HUES64 (cell line): ENCODE measurements at regions not wholly inside any gene's neighbourhood (a gene's known extent, or its start where the extent isn't known, plus 50 kb on each side); places are given as distances from the start of the nearest gene placed in this dataset.

Experiments
- H3K27ac ChIP-seq: 2 replicates; pipeline ENCODE4 v1.7.0; 2013; ENCODE audit warnings: low read depth, low read length, inconsistent platforms
- H3K27me3 ChIP-seq: 2 replicates; pipeline ENCODE4 v1.6.1; 2013; ENCODE audit warnings: mild to moderate bottlenecking, low read length; ENCODE audit not compliant: insufficient read depth
- H3K36me3 ChIP-seq: 2 replicates; pipeline ENCODE4 v1.6.1; 2013; ENCODE audit warnings: mild to moderate bottlenecking, low read length; ENCODE audit not compliant: insufficient read depth
- H3K4me1 ChIP-seq: 2 replicates; pipeline ENCODE4 v1.6.1; 2013; ENCODE audit warnings: mild to moderate bottlenecking, low read length, moderate library complexity; ENCODE audit not compliant: insufficient read depth
- H3K4me3 ChIP-seq: 2 replicates; pipeline ENCODE4 v1.5.1; 2013; ENCODE audit warnings: mild to moderate bottlenecking, low read length, moderate library complexity
- H3K9ac ChIP-seq: 2 replicates; pipeline ENCODE4 v1.6.1; 2013; ENCODE audit warnings: mild to moderate bottlenecking, low read depth, low read length
- H3K9me3 ChIP-seq: 2 replicates; pipeline ENCODE4 v1.6.1; 2013; ENCODE audit warnings: low read depth, low read length; ENCODE audit not compliant: insufficient read depth
- whole genome bisulfite sequencing: fragments of 150-250, 120-280 bp; methylation state at CpG from one replicate; pipeline ENCODE4 v1.1.7; 2013; ENCODE audit warnings: missing lambda C conversion rate; 5-methylcytosine and 5-hydroxymethylcytosine counted together

DNA sequence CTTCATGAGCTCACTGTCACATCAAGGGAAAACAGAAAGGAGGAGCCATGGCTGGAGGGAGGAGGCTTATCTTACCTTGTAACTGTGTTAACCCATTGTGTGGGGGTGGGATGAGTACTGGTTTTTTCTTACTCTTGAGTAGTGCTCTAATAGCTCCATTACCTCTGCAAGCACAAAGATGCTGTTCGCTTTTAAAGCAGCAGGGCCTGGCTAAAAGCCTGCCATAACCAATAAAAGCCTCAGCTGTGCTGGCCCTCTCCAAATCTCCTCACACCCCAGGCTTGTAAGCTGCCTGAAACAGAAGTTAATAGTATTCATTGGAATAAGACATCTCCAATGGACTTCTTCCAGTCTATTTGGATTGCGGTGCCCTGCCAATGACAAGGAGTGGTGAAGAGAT lies 544.1 kb downstream of the TUSC7 start:
- Histone ChIP-seq H3K9ac (no peak overlapping the region), H3K36me3 (no peaks in the 10 kb centered on the region), H3K4me3 (no peak overlapping the region), H3K27ac (no peak overlapping the region), H3K27me3 (no peaks in the 10 kb centered on the region), H3K9me3 (no peaks in the 10 kb centered on the region), H3K4me1 (no peaks in the 10 kb centered on the region)
- WGBS: 98% methylated on average over 2 of the region's 2 CpGs

DNA sequence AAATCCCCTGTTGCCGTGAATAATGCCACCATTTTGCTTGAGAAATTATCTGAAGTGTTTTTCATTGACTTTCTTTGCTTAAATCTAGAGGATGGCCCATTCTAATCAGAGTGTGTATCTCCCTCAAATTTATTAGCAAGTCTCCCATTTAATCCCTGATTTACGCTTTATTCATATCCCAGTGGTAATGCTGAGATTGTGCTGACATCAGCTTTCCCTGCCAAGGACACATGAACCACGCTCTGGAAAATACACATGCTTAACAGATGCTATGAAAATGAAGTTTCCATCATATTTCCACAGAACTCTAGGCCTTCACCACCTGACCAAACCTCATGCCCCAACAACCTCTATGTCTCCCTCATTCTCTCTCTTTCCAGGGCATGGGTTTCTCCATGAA lies 545.4 kb downstream of the TUSC7 start:
- H3K4me1 ChIP-seq: no peaks in the 10 kb centered on the region
- 90% methylated on average over 3 of the region's 3 CpGs for WGBS
- no peaks in the 10 kb centered on the region for H3K9me3 ChIP-seq
- no peaks in the 10 kb centered on the region for H3K36me3 ChIP-seq
- H3K27ac ChIP-seq: no peak overlapping the region
- H3K27me3 ChIP-seq: no peaks in the 10 kb centered on the region
- H3K9ac ChIP-seq: no peak overlapping the region
- H3K4me3 ChIP-seq: no peak overlapping the region

DNA sequence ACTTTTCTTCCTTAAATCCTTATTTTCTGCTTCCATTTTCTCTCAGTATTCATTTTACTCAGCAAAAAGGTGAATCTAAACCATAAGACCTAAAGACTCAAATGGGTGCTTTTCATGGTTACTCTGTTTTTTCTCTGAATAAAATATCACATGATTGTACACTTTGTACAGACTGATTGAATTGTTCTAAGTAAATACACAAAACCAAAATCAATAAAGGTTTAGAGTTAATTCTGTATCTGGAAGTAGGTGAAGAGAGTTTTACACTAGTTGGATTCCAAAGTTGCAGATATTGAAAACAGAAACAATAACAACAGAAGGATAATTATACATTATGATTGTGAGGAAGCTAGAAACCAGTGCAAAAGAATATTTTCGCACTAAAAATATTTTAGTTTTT lies 546.2 kb downstream of the TUSC7 start:
- Histone ChIP-seq H3K4me1 (no peaks in the 10 kb centered on the region), H3K27ac (no peak overlapping the region), H3K4me3 (no peak overlapping the region), H3K9me3 (no peaks in the 10 kb centered on the region), H3K27me3 (no peaks in the 10 kb centered on the region), H3K9ac (no peak overlapping the region), H3K36me3 (no peaks in the 10 kb centered on the region)
- WGBS: 100% methylated on average over 1 of the region's 1 CpG

DNA sequence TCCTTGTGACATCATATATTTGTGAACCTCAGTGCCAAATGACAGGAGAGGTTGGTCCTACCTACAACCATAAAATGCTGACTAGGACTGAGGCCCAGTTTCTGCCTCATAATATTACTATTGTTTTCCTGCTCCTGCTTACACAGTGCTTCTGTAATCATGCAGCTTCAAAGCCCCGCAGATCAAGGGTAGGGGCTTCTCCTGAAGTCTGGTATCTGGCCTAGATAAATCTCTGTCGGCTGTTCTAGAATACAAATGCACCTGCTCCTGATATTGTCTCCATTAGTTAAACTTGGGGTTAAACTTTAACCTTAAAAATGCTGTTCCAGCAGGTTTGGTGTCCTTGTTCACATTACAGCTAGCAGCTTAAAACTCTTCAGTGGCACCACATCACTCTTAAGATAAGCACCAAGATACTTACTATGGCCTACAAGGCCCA lies 552.4 kb downstream of the TUSC7 start:
- H3K4me3 ChIP-seq: no peak overlapping the region
- H3K27ac ChIP-seq: no peak overlapping the region
- no peaks in the 10 kb centered on the region for H3K36me3 ChIP-seq
- H3K27me3 ChIP-seq: no peaks in the 10 kb centered on the region
- 61% methylated on average over 2 of the region's 2 CpGs for WGBS
- H3K9ac ChIP-seq: no peak overlapping the region
- H3K4me1 ChIP-seq: no peaks in the 10 kb centered on the region
- H3K9me3 ChIP-seq: no peaks in the 10 kb centered on the region

DNA sequence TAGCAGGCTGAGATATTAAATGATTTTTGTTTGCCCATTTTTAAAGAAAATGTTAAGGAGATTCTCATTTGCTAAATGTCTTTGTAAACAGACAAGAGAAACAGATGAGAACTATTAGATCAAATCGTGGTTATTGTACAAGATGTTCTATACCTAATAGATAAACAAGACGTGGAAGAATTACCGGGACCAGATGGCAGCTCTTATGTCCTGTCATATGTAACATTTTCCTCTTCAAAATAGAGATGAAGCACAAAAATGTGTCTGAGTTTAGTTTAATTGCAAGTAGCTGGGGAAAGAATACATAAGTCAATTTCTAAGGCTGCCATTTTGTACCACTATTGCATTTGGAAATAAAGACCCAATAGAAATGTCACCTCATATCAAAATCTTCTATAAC lies 553.7 kb downstream of the TUSC7 start:
- Histone ChIP-seq H3K4me3 (no peak overlapping the region), H3K4me1 (no peaks in the 10 kb centered on the region), H3K9me3 (no peaks in the 10 kb centered on the region), H3K36me3 (no peaks in the 10 kb centered on the region), H3K9ac (no peak overlapping the region), H3K27me3 (no peaks in the 10 kb centered on the region), H3K27ac (no peak overlapping the region)
- 87% methylated on average over 3 of the region's 3 CpGs for WGBS

DNA sequence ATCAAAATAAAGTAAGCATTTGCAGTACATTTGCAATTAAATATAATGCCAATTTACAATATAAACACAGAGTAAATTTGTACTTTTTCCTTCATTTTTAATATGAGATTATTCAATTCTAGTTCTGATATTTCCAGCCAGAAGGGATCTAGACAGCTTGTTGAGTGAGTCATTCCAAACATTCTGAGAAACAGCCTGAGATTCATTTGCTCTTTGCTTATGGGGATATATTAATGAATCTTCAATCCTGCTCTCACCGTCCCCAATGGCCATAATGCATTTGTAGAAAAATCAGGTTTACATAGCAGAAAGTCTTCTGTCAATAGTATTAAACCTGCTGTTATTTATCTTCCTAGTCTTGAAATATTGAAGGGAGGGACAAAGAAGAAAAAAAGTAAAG lies 554.2 kb downstream of the TUSC7 start:
- Histone ChIP-seq H3K27me3 (no peaks in the 10 kb centered on the region), H3K27ac (no peak overlapping the region), H3K9ac (no peak overlapping the region), H3K4me1 (no peaks in the 10 kb centered on the region), H3K9me3 (no peaks in the 10 kb centered on the region), H3K4me3 (no peak overlapping the region), H3K36me3 (no peaks in the 10 kb centered on the region)
- no CpG with 5 or more reads among the region's 1 CpG for WGBS

DNA sequence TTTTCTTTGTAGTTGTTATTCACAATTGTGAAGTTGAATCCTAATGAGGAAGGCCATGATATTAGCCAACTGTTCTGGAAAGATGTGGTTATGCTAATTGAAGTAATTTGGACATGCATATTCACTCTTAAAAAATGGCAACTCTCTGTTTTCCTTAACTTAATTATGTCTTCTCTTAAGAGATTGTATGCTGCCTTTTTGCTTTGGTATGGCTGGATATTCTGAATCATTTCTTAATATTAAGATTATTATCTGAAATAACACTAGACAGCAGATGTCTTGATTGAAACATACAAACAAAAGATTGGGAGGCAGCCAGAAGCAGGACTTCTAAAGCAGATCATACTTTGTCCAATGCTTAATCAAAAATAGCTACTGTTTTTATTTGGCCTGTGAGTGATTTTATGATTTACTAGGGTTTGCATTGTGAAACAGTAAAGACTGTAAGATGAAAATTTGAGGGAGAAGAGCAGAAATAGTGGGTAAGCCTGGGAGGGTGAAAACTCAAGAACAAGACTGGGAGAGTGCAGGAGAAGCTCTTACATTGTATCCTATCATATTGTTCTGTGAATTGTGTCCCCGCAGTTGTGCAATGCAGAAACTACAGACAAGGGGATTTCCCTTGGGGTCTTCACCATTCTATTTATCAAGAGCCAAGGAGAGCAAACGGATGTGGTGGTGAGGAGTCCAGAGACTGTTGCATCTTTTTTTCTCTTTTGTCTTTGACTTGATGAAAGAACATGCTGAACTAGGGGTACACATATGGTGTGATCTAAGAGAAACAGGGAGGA lies 554.8 kb downstream of the TUSC7 start:
- no peak overlapping the region for H3K9ac ChIP-seq
- H3K36me3 ChIP-seq: no peaks in the 10 kb centered on the region
- H3K9me3 ChIP-seq: no peaks in the 10 kb centered on the region
- WGBS: 100% methylated on average over 2 of the region's 2 CpGs
- H3K27ac ChIP-seq: no peak overlapping the region
- no peaks in the 10 kb centered on the region for H3K4me1 ChIP-seq
- no peak overlapping the region for H3K4me3 ChIP-seq
- H3K27me3 ChIP-seq: no peaks in the 10 kb centered on the region

DNA sequence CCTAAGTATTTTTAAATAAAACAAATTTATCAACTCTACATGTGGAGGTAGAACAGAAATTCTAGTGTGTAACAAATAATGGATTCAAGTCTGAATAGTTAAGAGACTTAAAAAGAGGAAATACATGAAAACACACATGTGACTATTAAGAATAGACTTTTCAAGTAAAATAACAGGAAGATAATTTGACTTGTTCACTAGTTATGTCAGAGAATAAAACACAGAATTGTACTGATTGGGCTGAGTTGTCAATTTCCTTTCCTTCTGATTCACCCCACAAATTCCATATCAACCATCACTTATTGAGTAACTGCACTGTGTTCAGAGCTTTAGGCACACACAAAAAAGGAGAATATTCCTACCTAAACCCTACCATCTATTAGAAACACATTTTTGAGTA lies 557.2 kb downstream of the TUSC7 start:
- no peak overlapping the region for H3K9ac ChIP-seq
- no peaks in the 10 kb centered on the region for H3K36me3 ChIP-seq
- H3K4me1 ChIP-seq: no peaks in the 10 kb centered on the region
- no peak overlapping the region for H3K27ac ChIP-seq
- no peak overlapping the region for H3K4me3 ChIP-seq
- H3K9me3 ChIP-seq: no peaks in the 10 kb centered on the region
- H3K27me3 ChIP-seq: no peaks in the 10 kb centered on the region

DNA sequence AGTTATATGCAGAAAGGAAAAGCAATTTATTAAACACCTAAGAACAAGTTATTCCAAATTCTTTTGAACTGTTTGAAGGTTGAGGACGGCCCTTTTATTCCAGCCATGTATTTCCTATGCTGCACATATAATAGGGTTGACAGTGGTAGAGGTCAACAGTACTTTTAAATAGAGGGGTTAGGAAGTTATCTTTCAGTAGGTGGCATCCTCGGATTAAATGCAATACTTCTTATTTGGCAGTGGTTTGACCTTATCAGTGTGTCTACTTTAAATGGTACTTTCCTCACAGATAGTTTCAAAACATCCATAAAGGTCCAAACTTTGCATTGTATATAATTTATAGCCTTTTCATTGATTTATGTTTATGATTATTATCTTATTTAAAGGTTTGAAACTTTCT lies 558.7 kb downstream of the TUSC7 start:
- Histone ChIP-seq H3K9ac (no peak overlapping the region), H3K27me3 (no peaks in the 10 kb centered on the region), H3K4me1 (no peaks in the 10 kb centered on the region), H3K4me3 (no peak overlapping the region), H3K9me3 (no peaks in the 10 kb centered on the region), H3K36me3 (no peaks in the 10 kb centered on the region), H3K27ac (no peak overlapping the region)
- 83% methylated on average over 1 of the region's 2 CpGs for WGBS

DNA sequence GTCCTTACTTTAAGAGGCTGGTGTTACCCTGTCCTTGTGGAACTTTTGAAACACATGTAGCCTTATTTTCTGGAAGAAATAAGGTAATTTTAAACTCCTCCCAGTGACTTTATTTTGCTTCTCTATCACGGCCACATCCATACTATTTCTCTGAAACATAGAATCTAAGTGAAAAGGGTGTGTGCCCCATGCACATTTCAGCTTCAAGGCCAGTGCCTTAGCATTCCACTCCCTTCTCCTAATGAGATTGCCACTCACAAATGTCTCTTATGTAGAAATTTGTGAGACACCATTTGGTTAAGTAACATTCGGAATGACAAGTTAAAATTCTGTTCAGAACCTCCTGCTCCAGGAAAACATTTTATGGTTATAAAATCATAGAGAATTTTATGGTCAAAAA lies 562.7 kb downstream of the TUSC7 start:
- Histone ChIP-seq H3K9me3 (no peaks in the 10 kb centered on the region), H3K36me3 (no peaks in the 10 kb centered on the region), H3K9ac (no peak overlapping the region), H3K4me1 (no peaks in the 10 kb centered on the region), H3K27me3 (no peaks in the 10 kb centered on the region), H3K4me3 (no peak overlapping the region), H3K27ac (no peak overlapping the region)
- 100% methylated on average over 2 of the region's 2 CpGs for WGBS

DNA sequence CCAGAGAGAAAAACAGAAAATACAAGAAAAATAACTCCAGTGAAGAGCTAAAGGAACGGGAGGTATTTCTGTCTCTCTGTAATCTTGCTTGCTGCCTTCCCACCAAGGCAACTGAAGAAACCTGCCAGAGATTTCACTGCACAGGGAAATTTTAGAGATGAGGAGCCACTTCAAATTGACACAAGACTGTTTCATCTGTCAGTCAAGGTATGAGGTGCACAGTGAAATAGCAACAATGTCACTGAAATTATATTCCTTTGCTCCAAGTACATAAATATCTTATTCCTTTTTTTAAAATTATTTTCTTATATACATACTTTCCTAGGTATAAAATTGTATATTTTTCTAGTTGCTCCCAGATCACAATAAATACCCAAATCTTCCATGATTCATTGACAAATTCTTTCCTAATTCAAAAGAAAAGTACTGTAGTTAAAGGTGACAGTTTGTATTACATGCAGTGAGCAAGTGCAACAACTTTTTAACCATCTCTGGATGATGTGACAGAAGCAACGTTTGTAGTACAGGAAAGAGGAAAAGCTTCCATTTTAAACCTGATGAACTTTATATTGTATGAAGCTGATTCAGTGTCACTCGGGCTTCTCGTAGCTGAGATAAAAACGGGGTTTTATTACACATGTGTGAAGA lies 563.4 kb downstream of the TUSC7 start:
- H3K4me1 ChIP-seq: no peaks in the 10 kb centered on the region
- 93% methylated on average over 5 of the region's 5 CpGs for WGBS
- no peak overlapping the region for H3K4me3 ChIP-seq
- no peaks in the 10 kb centered on the region for H3K9me3 ChIP-seq
- H3K9ac ChIP-seq: no peak overlapping the region
- no peaks in the 10 kb centered on the region for H3K36me3 ChIP-seq
- H3K27ac ChIP-seq: no peak overlapping the region
- H3K27me3 ChIP-seq: no peaks in the 10 kb centered on the region
